Neural cell (in vitro differentiated cells): ENCODE measurements at regions not wholly inside any gene's neighbourhood (a gene's known extent, or its start where the extent isn't known, plus 50 kb on each side); places are given as distances from the start of the nearest gene placed in this dataset.

Source experiments
- H2AFZ ChIP-seq: fragments of 200-600, 300-800 bp; sonication (generic), shearing (Covaris generic); 2 replicates; pipeline ENCODE4 v1.6.0; 2014; ENCODE audit warnings: low read depth, mild to moderate bottlenecking, antibody characterized with exemption, low read length, moderate library complexity
- H3F3A ChIP-seq: fragments of 200-600 bp; shearing (Covaris generic); 2 replicates; pipeline ENCODE4 v1.6.1; 2016; ENCODE audit warnings: mild to moderate bottlenecking, moderate library complexity, mixed read lengths, antibody characterized with exemption, low read length; ENCODE audit not compliant: insufficient read depth, poor library complexity, severe bottlenecking
- H3K27ac ChIP-seq: fragments of 200-600, 300-800 bp; sonication (generic), shearing (Covaris generic); 2 replicates; pipeline ENCODE4 v1.5.1; 2014; ENCODE audit warnings: mild to moderate bottlenecking, low read length, moderate library complexity
- H3K27me3 ChIP-seq: fragments of 300-800, 200-600 bp; sonication (generic), shearing (Covaris generic); 2 replicates; pipeline ENCODE4 v1.6.0; 2014; ENCODE audit warnings: mild to moderate bottlenecking, low read depth, low read length, moderate library complexity; ENCODE audit not compliant: insufficient read depth
- H3K36me3 ChIP-seq: fragments of 300-800, 200-600 bp; sonication (generic), shearing (Covaris generic); 2 replicates; pipeline ENCODE4 v1.5.1; 2014; ENCODE audit warnings: mild to moderate bottlenecking, antibody characterized with exemption, low read length, moderate library complexity; ENCODE audit not compliant: insufficient read depth
- H3K4me2 ChIP-seq: fragments of 300-800, 200-600 bp; sonication (generic), shearing (Covaris generic); 2 replicates; pipeline ENCODE4 v1.6.0; 2014; ENCODE audit warnings: mild to moderate bottlenecking, low read length
- H3K4me3 ChIP-seq: fragments of 300-800, 200-600 bp; sonication (generic), shearing (Covaris generic); 2 replicates; pipeline ENCODE4 v1.5.1; 2014; ENCODE audit warnings: mild to moderate bottlenecking, low read length, moderate library complexity
- H3K79me2 ChIP-seq: fragments of 200-600 bp; shearing (Covaris generic); replicated peaks from 2 replicates; pipeline ENCODE4 v1.6.0; 2014; ENCODE audit warnings: mild to moderate bottlenecking, low read length, moderate library complexity; ENCODE audit not compliant: insufficient read depth
- H3K9ac ChIP-seq: fragments of 300-800, 200-600 bp; sonication (generic), shearing (Covaris generic); 2 replicates; pipeline ENCODE4 v1.6.1; 2016; ENCODE audit warnings: mild to moderate bottlenecking, low read length, mixed read lengths
- H3K9me2 ChIP-seq: fragments of 200-600 bp; shearing (Covaris generic); 2 replicates; pipeline ENCODE4 v1.6.1; 2016; ENCODE audit warnings: mild to moderate bottlenecking, low read length, mixed read lengths; ENCODE audit not compliant: insufficient read depth
- H3K9me3 ChIP-seq: fragments of 200-600, 300-800 bp; sonication (generic), shearing (Covaris generic); 2 replicates; pipeline ENCODE4 v1.6.1; 2016; ENCODE audit warnings: mild to moderate bottlenecking, mixed run types, low read length, moderate library complexity, mixed read lengths
- H4K20me1 ChIP-seq: fragments of 200-600 bp; shearing (Covaris generic); 2 replicates; pipeline ENCODE4 v1.6.1; 2016; ENCODE audit warnings: mild to moderate bottlenecking, mixed run types; ENCODE audit not compliant: insufficient read depth
- CTCF ChIP-seq: fragments of 450-650 bp; IDR thresholded peaks from 2 replicates; pipeline ENCODE4 v1.5.1; 2014; ENCODE audit warnings: antibody characterized with exemption, mild to moderate bottlenecking, moderate library complexity; ENCODE audit not compliant: poor library complexity, severe bottlenecking
- EP300 ChIP-seq: fragments of 450-650 bp; conservative IDR thresholded peaks from 2 replicates; pipeline ENCODE4 v1.6.1; 2014; ENCODE audit warnings: antibody characterized with exemption, mild to moderate bottlenecking, moderate library complexity; ENCODE audit not compliant: poor library complexity, severe bottlenecking
- EZH2 ChIP-seq: fragments of 200-600, 300-800 bp; shearing (Covaris generic), sonication (generic); IDR thresholded peaks from 2 replicates; pipeline ENCODE4 v1.6.1; 2014; ENCODE audit warnings: antibody characterized with exemption, low read length, borderline replicate concordance, mild to moderate bottlenecking; ENCODE audit not compliant: insufficient read depth, poor library complexity, severe bottlenecking
- MXI1 ChIP-seq: fragments of 450-650 bp; conservative IDR thresholded peaks from 2 replicates; pipeline ENCODE4 v1.6.1; 2014; ENCODE audit warnings: antibody characterized with exemption, mild to moderate bottlenecking; ENCODE audit not compliant: poor library complexity, severe bottlenecking
- POLR2AphosphoS5 ChIP-seq: IDR thresholded peaks from 2 replicates; pipeline ENCODE4 v1.6.1; 2012
- RAD21 ChIP-seq: fragments of 450-650 bp; conservative IDR thresholded peaks from 2 replicates; pipeline ENCODE4 v1.6.1; 2014; ENCODE audit warnings: antibody characterized with exemption, mild to moderate bottlenecking, moderate library complexity
- REST ChIP-seq: IDR thresholded peaks from 2 replicates; pipeline ENCODE4 v1.6.1; 2012; ENCODE audit warnings: borderline replicate concordance
- SMC3 ChIP-seq: fragments of 450-650 bp; conservative IDR thresholded peaks from 2 replicates; pipeline ENCODE4 v1.6.1; 2014; ENCODE audit warnings: antibody characterized with exemption, mild to moderate bottlenecking, moderate library complexity; ENCODE audit not compliant: poor library complexity
- TAF1 ChIP-seq: IDR thresholded peaks from 2 replicates; pipeline ENCODE4 v1.6.1; 2012; ENCODE audit warnings: low read depth

- TF ChIP-seq EZH2, result no peak
- TF ChIP-seq CTCF, result no peak
- no peak for TF ChIP-seq TAF1
- TF ChIP-seq REST, result no peak
- no peak for TF ChIP-seq SMC3
- TF ChIP-seq RAD21, result no peak
- TF ChIP-seq MXI1, result no peak
- TF ChIP-seq POLR2AphosphoS5, result no peak
- no peak for TF ChIP-seq EP300
- H3K4me2 ChIP-seq, result no peak overlapping the region
These were observed 109.1 kb upstream of the MAX start for GRCh38 chr14:65211341-65211987.

GRCh38 chr14:65213316-65213715, 111.0 kb upstream of the MAX start:
- no peaks in the 10 kb centered on the region for H3F3A ChIP-seq
- no peak for TF ChIP-seq CTCF
- no peak for TF ChIP-seq EP300
- TF ChIP-seq REST, result no peak
- TF ChIP-seq EZH2, result no peak
- TF ChIP-seq POLR2AphosphoS5, result no peak
- TF ChIP-seq RAD21, result no peak
- no peak for TF ChIP-seq MXI1
- H3K27me3 ChIP-seq, result no peaks in the 10 kb centered on the region
- no peak overlapping the region for H3K27ac ChIP-seq
- H2AFZ ChIP-seq, result no peak overlapping the region
- H4K20me1 ChIP-seq, result no peaks in the 10 kb centered on the region
- no peaks in the 10 kb centered on the region for H3K36me3 ChIP-seq
- no peaks in the 10 kb centered on the region for H3K9me2 ChIP-seq
- no peaks in the 10 kb centered on the region for H3K79me2 ChIP-seq
- H3K9ac ChIP-seq, result no peak overlapping the region
- no peak overlapping the region for H3K4me3 ChIP-seq
- H3K9me3 ChIP-seq, result no peaks in the 10 kb centered on the region
- no peak overlapping the region for H3K4me2 ChIP-seq

More at GRCh38 chr14:65211341-65211987, 109.1 kb upstream of the MAX start:
- H3F3A ChIP-seq, result no peaks in the 10 kb centered on the region
- H3K79me2 ChIP-seq, result no peaks in the 10 kb centered on the region
- H3K4me3 ChIP-seq, result no peak overlapping the region
- no peak overlapping the region for H2AFZ ChIP-seq
- H3K36me3 ChIP-seq, result no peaks in the 10 kb centered on the region
- no peaks in the 10 kb centered on the region for H3K9me3 ChIP-seq
- H3K9ac ChIP-seq, result no peak overlapping the region
- H4K20me1 ChIP-seq, result no peaks in the 10 kb centered on the region
- no peaks in the 10 kb centered on the region for H3K27me3 ChIP-seq
- H3K9me2 ChIP-seq, result no peaks in the 10 kb centered on the region
- no peak overlapping the region for H3K27ac ChIP-seq
